CD8-positive, alpha-beta memory T cell (primary cell): ENCODE measurements at regions not wholly inside any gene's neighbourhood (a gene's known extent, or its start where the extent isn't known, plus 50 kb on each side); places are given as distances from the start of the nearest gene placed in this dataset.

Experiments
- CTCF ChIA-PET: fragments of 350-600 bp; sonication (Branson Sonifier 250); formaldehyde crosslinking; loops from one replicate; lab custom pipeline; 2021; ENCODE audit warnings: antibody characterized with exemption; lab: Charles Lee
- POLR2A ChIA-PET: fragments of 350-600 bp; sonication (Branson Sonifier 250); formaldehyde crosslinking; loops from one replicate; lab custom pipeline; 2021; ENCODE audit warnings: antibody characterized with exemption; lab: Charles Lee
- DNase-seq, 5 donors: peaks; one replicate each; pipeline versions ENCODE4 v3.0.0 to v3.0.0-alpha.2; 2020 to 2022; ENCODE audit warnings: mixed read lengths in 1 of 5
- H3K27ac ChIP-seq: one replicate; pipeline ENCODE4 v1.7.0; 2013; ENCODE audit warnings: low read depth, mild to moderate bottlenecking, low read length, moderate library complexity
- H3K27me3 ChIP-seq: 2 replicates; pipeline ENCODE4 v1.7.0; 2013; ENCODE audit warnings: low read length, mild to moderate bottlenecking; ENCODE audit not compliant: insufficient read depth, poor library complexity, severe bottlenecking
- H3K36me3 ChIP-seq: 2 replicates; pipeline ENCODE4 v1.7.0; 2013; ENCODE audit warnings: mild to moderate bottlenecking, low read length, moderate library complexity; ENCODE audit not compliant: insufficient read depth
- H3K4me1 ChIP-seq: 2 replicates; pipeline ENCODE4 v1.7.0; 2013; ENCODE audit warnings: mild to moderate bottlenecking, low read length, moderate library complexity; ENCODE audit not compliant: insufficient read depth
- H3K4me3 ChIP-seq: 2 replicates; pipeline ENCODE4 v1.7.0; 2013; ENCODE audit warnings: mild to moderate bottlenecking, low read length
- H3K9me3 ChIP-seq: 2 replicates; pipeline ENCODE4 v1.7.0; 2013; ENCODE audit warnings: mild to moderate bottlenecking, low read length
- H3K27ac Mint-ChIP-seq, 8 donors: one replicate each; pipeline ENCODE4 v1.8.0; 2020 to 2021; ENCODE audit warnings: mixed read lengths in 8 of 8, mild to moderate bottlenecking in 6 of 8, inconsistent platforms in 3 of 8, moderate library complexity in 3 of 8
- H3K27me3 Mint-ChIP-seq, 2 donors: one replicate each; pipeline ENCODE4 v1.8.0; 2020 to 2021; ENCODE audit warnings: mixed read lengths in 2 of 2, mild to moderate bottlenecking in 1 of 2, moderate library complexity in 1 of 2
- H3K36me3 Mint-ChIP-seq, 3 donors: one replicate each; pipeline ENCODE4 v1.8.0; 2020 to 2021; ENCODE audit warnings: mixed read lengths in 3 of 3, inconsistent platforms in 1 of 3, mild to moderate bottlenecking in 1 of 3
- H3K4me1 Mint-ChIP-seq, 3 donors: one replicate each; pipeline ENCODE4 v1.8.0; 2020 to 2021; ENCODE audit warnings: mixed read lengths in 3 of 3, inconsistent platforms in 1 of 3, mild to moderate bottlenecking in 1 of 3
- H3K4me3 Mint-ChIP-seq, 7 donors: one replicate each; pipeline ENCODE4 v1.8.0; 2020 to 2021; ENCODE audit warnings: mixed read lengths in 7 of 7, mild to moderate bottlenecking in 6 of 7, moderate library complexity in 4 of 7, inconsistent platforms in 2 of 7
- H3K9me3 Mint-ChIP-seq, 5 donors: one replicate each; pipeline ENCODE4 v1.8.0; 2020 to 2022; ENCODE audit warnings: mixed read lengths in 5 of 5, mild to moderate bottlenecking in 3 of 5, moderate library complexity in 2 of 5, inconsistent platforms in 1 of 5

- H3K4me1 Mint-ChIP-seq, result no peaks in the 10 kb centered on the region
- no peak for DNase-seq
- Histone ChIP-seq H3K4me1 (no peaks in the 10 kb centered on the region), H3K27ac (no peak overlapping the region), H3K27me3 (no peaks in the 10 kb centered on the region), H3K9me3 (no peaks in the 10 kb centered on the region), H3K4me3 (no peak overlapping the region), H3K36me3 (no peaks in the 10 kb centered on the region)
- no peak overlapping the region for H3K4me3 Mint-ChIP-seq
- peaks cover 0 to 4% (median 2%) of the 10 kb centered on the region in 3 donors for H3K36me3 Mint-ChIP-seq
- no peak overlapping the region for H3K27ac Mint-ChIP-seq
- peaks cover 16 to 34% (median 33%) of the 10 kb centered on the region in 5 donors for H3K9me3 Mint-ChIP-seq
- ChIA-PET POLR2A (no interaction called here), CTCF (no interaction called here)
- peaks cover 5 to 7% of the 10 kb centered on the region in 2 donors for H3K27me3 Mint-ChIP-seq
These were observed 52.3 kb upstream of the SNTG2 start for GRCh38 chr2:898319-898718.

DNA sequence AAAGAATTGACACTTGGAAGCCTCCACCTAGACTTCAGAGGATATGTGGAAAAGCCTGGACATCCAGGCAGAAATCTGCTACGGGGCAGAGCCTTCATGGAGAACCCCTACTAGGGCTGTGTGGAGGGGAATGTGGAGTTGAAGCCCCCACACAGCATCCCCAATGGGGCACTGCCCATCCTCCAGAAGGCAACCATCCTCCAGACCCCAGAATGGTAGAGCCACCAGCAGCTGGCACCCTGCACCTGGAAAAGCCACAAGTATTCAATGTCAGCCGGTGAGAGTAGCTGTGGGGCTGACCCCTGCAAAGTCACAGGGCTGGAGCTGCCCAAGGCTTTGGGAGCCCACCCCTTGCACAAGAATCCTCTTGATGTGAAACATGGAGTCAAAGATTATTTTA, 53.6 kb upstream of the SNTG2 start:
- H3K27ac Mint-ChIP-seq, result no peak overlapping the region
- H3K27ac ChIP-seq, result no peak overlapping the region
- H3K9me3 ChIP-seq, result no peaks in the 10 kb centered on the region
- no peaks in the 10 kb centered on the region for H3K36me3 ChIP-seq
- no peak overlapping the region for H3K4me3 Mint-ChIP-seq
- no peak for DNase-seq
- peaks cover 0 to 4% (median 2%) of the 10 kb centered on the region in 3 donors for H3K36me3 Mint-ChIP-seq
- peaks cover 16 to 34% (median 29%) of the 10 kb centered on the region in 5 donors for H3K9me3 Mint-ChIP-seq
- ChIA-PET POLR2A (no interaction called here), CTCF (no interaction called here)
- H3K4me1 Mint-ChIP-seq, result peaks cover 0 to 8% (median 0%) of the 10 kb centered on the region in 3 donors
- no peak overlapping the region for H3K4me3 ChIP-seq
- H3K27me3 Mint-ChIP-seq, result peaks cover 12% of the 10 kb centered on the region in 2 donors
- no peaks in the 10 kb centered on the region for H3K4me1 ChIP-seq
- no peaks in the 10 kb centered on the region for H3K27me3 ChIP-seq

GRCh38 chr2:893311-893710, 57.3 kb upstream of the SNTG2 start:
- CTCF ChIA-PET, result no interaction called here
- DNase-seq, result no peak

DNA sequence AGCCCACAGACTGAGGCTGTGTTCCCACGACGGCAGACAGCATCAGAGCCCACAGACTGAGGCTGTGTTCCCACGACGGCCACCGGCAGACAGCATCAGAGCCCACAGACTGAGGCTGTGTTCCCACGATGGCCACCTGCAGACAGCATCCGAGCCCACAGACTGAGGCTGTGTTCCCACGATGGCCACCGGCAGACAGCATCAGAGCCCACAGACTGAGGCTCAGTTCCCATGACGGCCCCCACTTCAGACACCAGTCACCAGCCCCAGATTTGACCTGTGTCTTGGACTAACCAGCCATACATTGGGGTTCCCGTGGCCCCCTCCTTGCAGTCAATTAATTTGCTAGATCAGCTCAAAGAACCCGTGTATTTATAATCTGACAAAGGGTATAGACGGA, 57.8 kb upstream of the SNTG2 start:
- Mint-ChIP-seq H3K27ac (peak overlapping the region in 1 of 8 donors; percentile 29), H3K36me3 (peaks cover 0 to 4% (median 2%) of the 10 kb centered on the region in 3 donors), H3K4me3 (no peak overlapping the region), H3K4me1 (peaks cover 0 to 10% (median 0%) of the 10 kb centered on the region in 3 donors), H3K9me3 (peaks cover 11 to 25% (median 25%) of the 10 kb centered on the region in 5 donors), H3K27me3 (peaks cover 20 to 35% of the 10 kb centered on the region in 2 donors)
- no peaks in the 10 kb centered on the region for H3K36me3 ChIP-seq
- ChIA-PET CTCF (no interaction called here), POLR2A (no interaction called here)
- H3K4me3 ChIP-seq, result no peak overlapping the region
- H3K9me3 ChIP-seq, result no peaks in the 10 kb centered on the region
- no peak for DNase-seq
- H3K4me1 ChIP-seq, result no peaks in the 10 kb centered on the region
- H3K27me3 ChIP-seq, result no peaks in the 10 kb centered on the region
- no peak overlapping the region for H3K27ac ChIP-seq

More at GRCh38 chr2:893311-893710, 57.3 kb upstream of the SNTG2 start:
- Mint-ChIP-seq H3K36me3 (peaks cover 0 to 4% (median 2%) of the 10 kb centered on the region in 3 donors), H3K9me3 (peaks cover 11 to 27% (median 26%) of the 10 kb centered on the region in 5 donors), H3K4me3 (no peak overlapping the region), H3K27me3 (peaks cover 18 to 35% of the 10 kb centered on the region in 2 donors), H3K4me1 (peaks cover 0 to 10% (median 0%) of the 10 kb centered on the region in 3 donors), H3K27ac (peak overlapping the region in 1 of 8 donors; percentile 23)
- Histone ChIP-seq H3K36me3 (no peaks in the 10 kb centered on the region), H3K4me1 (no peaks in the 10 kb centered on the region), H3K27ac (no peak overlapping the region), H3K9me3 (no peaks in the 10 kb centered on the region), H3K27me3 (no peaks in the 10 kb centered on the region), H3K4me3 (no peak overlapping the region)
- POLR2A ChIA-PET, result no interaction called here

- peaks cover 0 to 2% (median under 1%) of the 10 kb centered on the region in 3 donors for H3K36me3 Mint-ChIP-seq
- peaks cover 24 to 35% of the 10 kb centered on the region in 2 donors for H3K27me3 Mint-ChIP-seq
- POLR2A ChIA-PET, result no interaction called here
These were observed 58.2 kb upstream of the SNTG2 start for GRCh38 chr2:892401-892800.

DNA sequence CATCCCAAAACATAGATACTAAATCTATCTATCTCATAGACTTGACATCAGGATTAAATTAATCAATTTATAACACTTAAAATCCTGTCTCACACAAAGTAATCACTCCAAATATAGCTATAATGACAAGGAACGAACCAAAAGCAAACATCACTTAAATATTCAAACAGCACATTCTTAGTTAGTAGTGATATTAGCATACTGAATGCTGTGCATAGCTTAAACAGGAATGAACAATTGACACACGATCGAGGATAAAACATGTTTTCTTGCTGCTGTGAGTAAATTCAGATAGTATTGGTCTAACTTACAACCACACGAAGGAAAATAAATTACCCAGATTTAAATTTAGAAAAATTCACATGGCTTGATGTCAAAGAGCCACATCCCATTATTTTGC, 58.9 kb upstream of the SNTG2 start:
- Mint-ChIP-seq H3K9me3 (peaks cover 11 to 16% (median 14%) of the 10 kb centered on the region in 5 donors), H3K36me3 (peaks cover 0 to 2% (median 0%) of the 10 kb centered on the region in 3 donors), H3K4me1 (peaks cover 0 to 10% (median 0%) of the 10 kb centered on the region in 3 donors), H3K27me3 (peaks cover 24 to 35% of the 10 kb centered on the region in 2 donors), H3K27ac (no peak overlapping the region), H3K4me3 (no peak overlapping the region)
- DNase-seq, result no peak
- H3K4me1 ChIP-seq, result no peaks in the 10 kb centered on the region
- H3K9me3 ChIP-seq, result no peaks in the 10 kb centered on the region
- H3K27me3 ChIP-seq, result no peaks in the 10 kb centered on the region
- ChIA-PET CTCF (no interaction called here), POLR2A (no interaction called here)
- no peak overlapping the region for H3K27ac ChIP-seq
- H3K36me3 ChIP-seq, result no peaks in the 10 kb centered on the region
- no peak overlapping the region for H3K4me3 ChIP-seq

More at GRCh38 chr2:892401-892800, 58.2 kb upstream of the SNTG2 start:
- peaks cover 0 to 10% (median 0%) of the 10 kb centered on the region in 3 donors for H3K4me1 Mint-ChIP-seq
- H3K4me3 Mint-ChIP-seq, result no peak overlapping the region
- no peak for DNase-seq
- Histone ChIP-seq H3K36me3 (no peaks in the 10 kb centered on the region), H3K27ac (no peak overlapping the region), H3K9me3 (no peaks in the 10 kb centered on the region), H3K4me1 (no peaks in the 10 kb centered on the region), H3K27me3 (no peaks in the 10 kb centered on the region), H3K4me3 (no peak overlapping the region)
- H3K27ac Mint-ChIP-seq, result peak overlapping the region in 1 of 8 donors; percentile 29
- CTCF ChIA-PET, result no interaction called here
- peaks cover 11 to 21% (median 20%) of the 10 kb centered on the region in 5 donors for H3K9me3 Mint-ChIP-seq

GRCh38 chr2:890791-891190, 59.9 kb upstream of the SNTG2 start:
- no peak overlapping the region for H3K27ac ChIP-seq
- Mint-ChIP-seq H3K4me3 (no peak overlapping the region), H3K27me3 (peaks cover 24 to 39% of the 10 kb centered on the region in 2 donors), H3K27ac (no peak overlapping the region), H3K36me3 (no peaks in the 10 kb centered on the region), H3K9me3 (peaks cover 3 to 10% (median 8%) of the 10 kb centered on the region in 5 donors), H3K4me1 (peaks cover 0 to 10% (median 0%) of the 10 kb centered on the region in 3 donors)
- H3K9me3 ChIP-seq, result no peaks in the 10 kb centered on the region
- no peaks in the 10 kb centered on the region for H3K4me1 ChIP-seq
- H3K27me3 ChIP-seq, result no peaks in the 10 kb centered on the region
- CTCF ChIA-PET, result no interaction called here
- H3K36me3 ChIP-seq, result no peaks in the 10 kb centered on the region
- no peak overlapping the region for H3K4me3 ChIP-seq
- POLR2A ChIA-PET, result no interaction called here
- no peak for DNase-seq

DNA sequence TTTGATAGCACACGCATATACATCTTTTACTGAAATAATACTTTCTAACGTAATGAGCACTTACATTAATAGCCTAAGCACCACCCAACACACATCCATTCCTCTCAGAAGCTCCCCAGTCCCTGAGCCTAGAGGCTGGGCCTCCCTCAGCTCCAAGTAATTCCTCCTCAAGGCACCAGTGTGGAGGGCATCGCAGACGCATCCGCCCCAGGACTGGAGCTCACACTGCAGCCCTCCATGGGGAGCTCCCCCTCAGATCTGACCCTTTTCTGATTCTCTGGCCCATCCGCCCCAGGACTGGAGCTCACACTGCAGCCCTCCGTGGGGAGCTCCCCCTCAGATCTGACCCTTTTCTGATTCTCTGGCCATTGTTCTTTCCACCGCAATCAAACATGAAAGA, 60.4 kb upstream of the SNTG2 start:
- Mint-ChIP-seq H3K9me3 (peaks cover 0 to 6% (median 5%) of the 10 kb centered on the region in 5 donors), H3K27me3 (peaks cover 24 to 40% of the 10 kb centered on the region in 2 donors), H3K4me3 (no peak overlapping the region), H3K27ac (no peak overlapping the region), H3K36me3 (no peaks in the 10 kb centered on the region), H3K4me1 (peaks cover 0 to 10% (median 0%) of the 10 kb centered on the region in 3 donors)
- Histone ChIP-seq H3K9me3 (no peaks in the 10 kb centered on the region), H3K27me3 (no peaks in the 10 kb centered on the region), H3K4me1 (no peaks in the 10 kb centered on the region), H3K27ac (no peak overlapping the region), H3K36me3 (no peaks in the 10 kb centered on the region), H3K4me3 (no peak overlapping the region)
- DNase-seq, result no peak
- POLR2A ChIA-PET, result no interaction called here
- CTCF ChIA-PET, result no interaction called here
